ENCODE measurements at regions not wholly inside any gene's neighbourhood (a gene's known extent, or its start where the extent isn't known, plus 50 kb on each side); places are given as distances from the start of the nearest gene placed in this dataset.

- DNase-seq = no peak
- no peaks in the 10 kb centered on the region for H3K36me3 ChIP-seq
- H3K9me3 ChIP-seq (ENCODE audit: severe bottlenecking) = no peaks in the 10 kb centered on the region
- no peak overlapping the region for H3K4me3 ChIP-seq (ENCODE audit: low read depth, low read length)
- no peaks in the 10 kb centered on the region for H3K27me3 ChIP-seq (ENCODE audit: insufficient read depth, low read depth, severe bottlenecking)
- TF ChIP-seq CTCF (IDR thresholded peaks at IDR 0.05; ENCODE audit: low read depth, low read length) = no peak
- no peak overlapping the region for H3K27ac ChIP-seq
Measured at GRCh38 chr2:41579806-41580205, 468.0 kb upstream of the PKDCC start.

GRCh38 chr2:41580806-41581205 lies 467.0 kb upstream of the PKDCC start:
- H3K9me3 ChIP-seq (ENCODE audit: severe bottlenecking) = no peaks in the 10 kb centered on the region
- H3K36me3 ChIP-seq = no peaks in the 10 kb centered on the region
- H3K27me3 ChIP-seq (ENCODE audit: insufficient read depth, low read depth, severe bottlenecking) = no peaks in the 10 kb centered on the region
- H3K4me3 ChIP-seq (ENCODE audit: low read depth, low read length) = no peak overlapping the region
- TF ChIP-seq CTCF (IDR thresholded peaks at IDR 0.05; ENCODE audit: low read depth, low read length) = no peak
- DNase-seq = no peak
- no peak overlapping the region for H3K27ac ChIP-seq

DNA sequence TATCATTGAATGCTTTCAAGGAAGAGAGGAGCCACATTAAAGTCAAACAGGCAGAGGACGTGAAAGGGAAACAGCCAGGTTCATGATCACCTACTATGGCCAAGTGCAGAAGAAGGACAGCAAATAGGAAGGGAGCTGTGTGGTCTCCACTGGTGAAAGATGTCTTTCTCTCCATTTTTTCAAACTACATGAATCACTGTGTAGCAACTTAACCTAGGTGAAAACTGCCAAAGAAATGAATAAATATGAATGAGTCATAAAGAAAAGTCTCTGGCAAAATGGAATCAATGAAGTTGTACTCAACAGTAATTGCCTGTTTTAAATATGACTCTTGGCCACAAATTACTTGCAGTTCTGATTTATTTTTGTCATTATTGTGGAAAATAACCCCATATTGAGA lies 452.6 kb upstream of the PKDCC start:
- Histone ChIP-seq H3K27me3 (ENCODE audit: insufficient read depth, low read depth, severe bottlenecking) (no peaks in the 10 kb centered on the region), H3K27ac (no peak overlapping the region), H3K9me3 (ENCODE audit: severe bottlenecking) (no peaks in the 10 kb centered on the region), H3K4me3 (ENCODE audit: low read depth, low read length) (no peak overlapping the region), H3K36me3 (no peaks in the 10 kb centered on the region)
- DNase-seq = no peak
- TF ChIP-seq CTCF (IDR thresholded peaks at IDR 0.05; ENCODE audit: low read depth, low read length) = no peak

DNA sequence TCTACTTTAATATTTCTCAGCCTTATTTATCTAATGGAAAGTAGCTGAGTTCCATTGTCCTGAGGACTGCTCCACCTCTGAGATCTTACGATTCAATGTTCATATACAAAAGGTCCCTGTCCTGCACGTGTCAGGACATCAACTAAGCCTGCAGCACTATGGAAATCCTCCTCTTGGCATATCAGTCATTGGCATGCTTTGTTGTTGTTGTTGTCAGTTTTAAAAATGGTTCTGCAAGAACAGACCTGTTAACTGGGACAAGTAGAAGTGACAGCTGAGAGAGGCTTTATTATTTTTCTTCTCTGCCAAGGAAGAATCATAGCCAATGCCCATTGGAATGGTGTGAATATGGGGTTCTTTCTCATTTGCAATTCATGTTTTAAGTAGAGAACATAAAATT lies 450.1 kb upstream of the PKDCC start:
- no peak for DNase-seq
- Histone ChIP-seq H3K9me3 (ENCODE audit: severe bottlenecking) (no peaks in the 10 kb centered on the region), H3K27me3 (ENCODE audit: insufficient read depth, low read depth, severe bottlenecking) (no peaks in the 10 kb centered on the region), H3K4me3 (ENCODE audit: low read depth, low read length) (no peak overlapping the region), H3K36me3 (no peaks in the 10 kb centered on the region), H3K27ac (no peak overlapping the region)
- no peak for TF ChIP-seq CTCF (IDR thresholded peaks at IDR 0.05; ENCODE audit: low read depth, low read length)

DNA sequence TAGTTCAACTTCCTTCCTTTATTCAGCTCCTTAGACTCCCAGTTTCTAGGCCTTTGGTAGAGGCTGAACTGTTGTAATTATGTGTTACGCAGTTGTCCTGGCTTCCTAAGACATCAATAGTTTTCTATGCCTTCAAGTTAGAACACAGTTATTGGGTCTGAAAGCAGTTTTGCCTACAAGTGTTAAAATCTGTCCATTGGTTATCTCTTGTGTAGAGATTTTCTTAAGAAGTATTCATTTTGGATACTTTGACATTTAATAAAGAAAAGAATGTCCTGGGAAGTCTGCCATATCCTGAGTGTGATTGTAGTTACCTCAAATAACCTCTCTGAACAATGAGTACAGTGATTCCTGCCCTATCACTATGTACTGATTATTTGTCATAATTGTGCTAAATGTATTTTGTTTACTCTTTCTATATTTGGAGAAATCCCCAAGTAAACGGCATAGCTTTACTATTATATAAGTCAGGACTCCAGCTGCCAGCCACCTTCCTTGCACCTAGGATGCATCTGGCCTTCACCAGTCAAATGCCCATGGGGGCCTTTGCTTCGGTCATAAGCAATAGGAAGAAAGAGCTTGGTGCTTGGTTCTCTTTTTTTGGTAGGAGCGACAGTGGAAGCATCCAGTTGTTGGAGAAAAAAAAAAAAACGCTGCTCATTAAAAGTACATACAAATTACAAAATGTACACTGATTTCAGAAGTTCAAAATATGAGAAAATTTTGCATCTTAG lies 449.5 kb upstream of the PKDCC start:
- Histone ChIP-seq H3K4me3 (ENCODE audit: low read depth, low read length) (no peak overlapping the region), H3K9me3 (ENCODE audit: severe bottlenecking) (no peaks in the 10 kb centered on the region), H3K27ac (no peak overlapping the region), H3K27me3 (ENCODE audit: insufficient read depth, low read depth, severe bottlenecking) (no peaks in the 10 kb centered on the region), H3K36me3 (no peaks in the 10 kb centered on the region)
- no peak for DNase-seq
- TF ChIP-seq CTCF (IDR thresholded peaks at IDR 0.05; ENCODE audit: low read depth, low read length) = no peak

DNA sequence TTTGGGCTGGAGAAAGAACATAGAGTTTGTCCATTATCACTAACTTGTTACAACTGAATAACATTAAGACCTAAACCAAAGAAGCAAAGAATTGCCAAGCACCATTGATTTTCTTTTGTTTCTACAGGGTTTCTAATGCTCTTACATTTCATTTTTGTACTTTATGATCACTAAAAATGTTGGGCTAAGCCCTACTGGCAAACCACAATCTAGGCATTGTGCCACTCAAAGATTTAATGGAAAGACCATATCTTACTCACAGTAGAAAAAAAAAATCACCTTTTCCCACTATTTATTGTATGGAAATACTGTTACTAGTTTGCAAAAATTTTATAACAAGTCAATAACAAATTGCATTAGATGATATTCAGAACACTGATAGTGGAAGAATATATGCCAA lies 447.4 kb upstream of the PKDCC start:
- Histone ChIP-seq H3K4me3 (ENCODE audit: low read depth, low read length) (no peak overlapping the region), H3K9me3 (ENCODE audit: severe bottlenecking) (no peaks in the 10 kb centered on the region), H3K36me3 (no peaks in the 10 kb centered on the region), H3K27ac (no peak overlapping the region), H3K27me3 (ENCODE audit: insufficient read depth, low read depth, severe bottlenecking) (no peaks in the 10 kb centered on the region)
- DNase-seq = no peak
- no peak for TF ChIP-seq CTCF (IDR thresholded peaks at IDR 0.05; ENCODE audit: low read depth, low read length)
